Thoracic aorta (tissue), 2 donors: ENCODE measurements at regions not wholly inside any gene's neighbourhood (a gene's known extent, or its start where the extent isn't known, plus 50 kb on each side); places are given as distances from the start of the nearest gene placed in this dataset.

Experiments
- ATAC-seq: fragments of 150-250 bp; one replicate; pipeline ENCODE4 v1.8.0; 2017; ENCODE audit warnings: low read depth; ENCODE audit not compliant: insufficient number of reproducible peaks, low FRiP score
- DNase-seq: peaks from one replicate; pipeline ENCODE4 v3.0.0-alpha.2; 2020; ENCODE audit warnings: low spot score
- H3K27ac ChIP-seq, 2 donors: fragments of 200-600 bp; sonication (generic); 1 replicate in 1 of 2; 2 replicates in 1 of 2; pipeline ENCODE4 v1.5.1; 2016; ENCODE audit warnings: mild to moderate bottlenecking in 2 of 2, moderate library complexity in 2 of 2
- H3K27me3 ChIP-seq: fragments of 200-600 bp; sonication (generic); replicated peaks from 2 replicates; pipeline ENCODE4 v1.6.0; 2016; ENCODE audit warnings: mild to moderate bottlenecking; ENCODE audit not compliant: insufficient read depth
- H3K36me3 ChIP-seq: fragments of 200-600 bp; sonication (generic); one replicate; pipeline ENCODE4 v1.5.1; 2016
- H3K4me1 ChIP-seq, 2 donors: fragments of 200-600 bp; sonication (generic); 1 replicate in 1 of 2; 2 replicates in 1 of 2; pipeline versions ENCODE4 v1.5.1 to v1.6.0; 2016; ENCODE audit warnings: low read depth in 2 of 2, mild to moderate bottlenecking in 1 of 2; ENCODE audit not compliant: control insufficient read depth in 1 of 2
- H3K4me3 ChIP-seq: fragments of 200-600 bp; sonication (generic); 2 replicates; pipeline ENCODE4 v1.5.1; 2016; ENCODE audit warnings: mild to moderate bottlenecking
- H3K9me3 ChIP-seq: fragments of 200-600 bp; sonication (generic); 2 replicates; pipeline ENCODE4 v1.5.1; 2016
- CTCF ChIP-seq: fragments of 200-600 bp; sonication (generic); IDR thresholded peaks from one replicate; pipeline ENCODE4 v1.5.1; 2019; ENCODE audit warnings: antibody characterized with exemption

GRCh38 chr4:147094238-147094637, 148.6 kb upstream of the TTC29 start:
- H3K27ac ChIP-seq, result no peak overlapping the region
- no peaks in the 10 kb centered on the region for H3K36me3 ChIP-seq
- no peaks in the 10 kb centered on the region for H3K9me3 ChIP-seq
- DNase-seq (no peak), ATAC-seq (no peak)
- H3K27me3 ChIP-seq, result no peaks in the 10 kb centered on the region
- H3K4me3 ChIP-seq, result no peak overlapping the region
- peaks cover 4 to 11% of the 10 kb centered on the region in 2 donors for H3K4me1 ChIP-seq
- TF ChIP-seq CTCF, result no peak

- DNase-seq (no peak), ATAC-seq (peak; percentile 44)
- Histone ChIP-seq H3K4me3 (no peak overlapping the region), H3K9me3 (no peaks in the 10 kb centered on the region), H3K36me3 (no peaks in the 10 kb centered on the region), H3K4me1 (peaks cover 4 to 11% of the 10 kb centered on the region in 2 donors), H3K27me3 (no peaks in the 10 kb centered on the region), H3K27ac (no peak overlapping the region)
- peak; percentile 72 for TF ChIP-seq CTCF
These were observed 151.3 kb upstream of the TTC29 start for GRCh38 chr4:147096667-147097604.

GRCh38 chr4:147101678-147102077, 156.0 kb upstream of the TTC29 start:
- no peak overlapping the region for H3K4me3 ChIP-seq
- H3K4me1 ChIP-seq, result peaks cover 11 to 23% of the 10 kb centered on the region in 2 donors
- no peak overlapping the region for H3K27ac ChIP-seq
- DNase-seq, result no peak
- no peak for ATAC-seq
- no peaks in the 10 kb centered on the region for H3K36me3 ChIP-seq
- H3K9me3 ChIP-seq, result no peaks in the 10 kb centered on the region
- no peaks in the 10 kb centered on the region for H3K27me3 ChIP-seq
- no peak for TF ChIP-seq CTCF

- ATAC-seq (no peak), DNase-seq (no peak)
- Histone ChIP-seq H3K4me3 (no peak overlapping the region), H3K4me1 (peaks cover 11 to 17% of the 10 kb centered on the region in 2 donors), H3K27ac (no peak overlapping the region), H3K27me3 (no peaks in the 10 kb centered on the region), H3K36me3 (no peaks in the 10 kb centered on the region), H3K9me3 (no peaks in the 10 kb centered on the region)
- no peak for TF ChIP-seq CTCF
These were observed 156.9 kb upstream of the TTC29 start for GRCh38 chr4:147102596-147102995.

GRCh38 chr4:147103403-147103946, 157.8 kb upstream of the TTC29 start:
- peak; percentile 97 for ATAC-seq
- DNase-seq, result peak; percentile 75
- Histone ChIP-seq H3K4me1 (peaks cover 11 to 17% of the 10 kb centered on the region in 2 donors), H3K27me3 (no peaks in the 10 kb centered on the region), H3K4me3 (peak overlapping the region; percentile 20), H3K27ac (peak overlapping the region; percentile 54 to 68), H3K9me3 (no peaks in the 10 kb centered on the region), H3K36me3 (no peaks in the 10 kb centered on the region)
- no peak for TF ChIP-seq CTCF
